Ecto neural progenitor cell (in vitro differentiated cells): ENCODE measurements at regions not wholly inside any gene's neighbourhood (a gene's known extent, or its start where the extent isn't known, plus 50 kb on each side); places are given as distances from the start of the nearest gene placed in this dataset.
"Not testable (repeated sequence)": the region's sequence is repeated elsewhere in the genome, so short reads cannot be mapped to it uniquely, and the experiment has no call there.

Source experiments
- DNase-seq: peaks from one replicate; pipeline ENCODE4 v3.0.0-alpha.2; 2018; ENCODE audit warnings: low spot score

DNA sequence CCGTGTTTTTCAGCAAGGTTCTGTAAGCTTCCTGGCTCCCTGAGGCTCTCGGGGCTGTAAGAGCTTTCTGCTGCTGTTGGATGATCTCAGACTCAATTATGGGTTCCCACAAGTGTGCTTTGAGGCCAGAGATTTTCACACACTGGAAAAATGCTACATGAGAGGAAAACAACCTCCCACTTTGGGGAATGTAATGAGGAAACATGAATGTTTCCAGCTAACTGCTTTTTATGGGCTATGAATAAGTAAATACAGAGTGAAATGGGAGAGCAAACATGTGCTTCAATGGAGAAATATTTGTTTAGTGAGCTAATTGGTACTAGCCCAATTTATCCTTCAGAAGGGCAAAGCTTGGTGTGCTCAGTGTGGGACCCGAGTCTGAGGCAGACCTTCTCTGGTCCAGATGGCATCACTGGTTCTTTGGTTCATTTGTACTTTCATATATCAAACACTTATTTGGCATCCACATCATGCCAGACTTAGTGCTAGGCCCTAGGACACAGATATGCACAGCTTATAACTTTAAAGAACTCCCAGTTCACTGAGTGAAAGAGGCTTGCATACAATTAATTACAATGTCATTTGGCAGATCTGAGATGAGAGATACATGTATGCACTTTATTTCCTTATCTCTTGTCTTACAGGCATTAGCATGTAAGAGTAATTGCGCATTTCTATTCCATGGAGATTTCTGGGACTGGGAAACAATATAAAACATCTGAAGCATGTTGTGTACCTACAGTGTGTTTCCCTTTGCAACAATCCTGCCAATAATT, 248.8 kb downstream of the RDH14 start:
- no peak for DNase-seq

DNA sequence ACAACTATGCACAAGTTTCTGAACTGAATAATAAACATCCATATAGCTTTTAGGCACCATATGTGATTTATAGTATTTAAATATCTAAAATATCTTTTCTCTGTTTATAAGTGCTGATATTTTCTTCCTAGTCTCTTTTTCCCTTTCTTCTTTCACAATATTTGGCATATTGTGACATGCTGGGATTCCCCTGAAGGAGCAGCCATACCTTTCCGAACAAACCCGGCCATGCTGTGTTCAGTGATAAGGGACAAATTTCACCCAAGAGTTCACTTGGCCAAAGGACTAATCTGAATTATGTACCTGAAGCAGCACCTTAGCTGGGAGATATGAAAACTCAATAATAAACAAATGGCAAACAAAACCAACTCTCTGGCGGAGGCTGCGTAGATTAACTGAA, 250.8 kb downstream of the RDH14 start:
- DNase-seq, result no peak

DNA sequence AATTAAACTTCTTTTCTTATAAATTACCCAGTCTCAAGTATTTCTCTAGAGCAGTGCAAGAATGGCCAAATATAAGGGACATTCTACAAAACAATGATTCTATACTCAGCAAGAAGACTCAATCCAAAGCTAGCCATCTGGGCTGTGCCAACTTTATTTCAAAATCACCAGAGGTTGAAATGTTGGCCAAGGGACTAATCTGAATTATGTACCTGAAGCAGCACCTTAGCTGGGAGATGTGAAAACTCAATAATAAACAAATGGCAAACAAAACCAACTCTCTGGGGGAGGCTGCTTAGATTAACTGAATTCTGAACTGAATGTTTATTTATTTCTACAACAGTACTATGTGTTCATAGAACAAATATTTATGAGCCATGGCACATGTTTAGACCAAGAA, 251.3 kb downstream of the RDH14 start:
- DNase-seq, result no peak

DNA sequence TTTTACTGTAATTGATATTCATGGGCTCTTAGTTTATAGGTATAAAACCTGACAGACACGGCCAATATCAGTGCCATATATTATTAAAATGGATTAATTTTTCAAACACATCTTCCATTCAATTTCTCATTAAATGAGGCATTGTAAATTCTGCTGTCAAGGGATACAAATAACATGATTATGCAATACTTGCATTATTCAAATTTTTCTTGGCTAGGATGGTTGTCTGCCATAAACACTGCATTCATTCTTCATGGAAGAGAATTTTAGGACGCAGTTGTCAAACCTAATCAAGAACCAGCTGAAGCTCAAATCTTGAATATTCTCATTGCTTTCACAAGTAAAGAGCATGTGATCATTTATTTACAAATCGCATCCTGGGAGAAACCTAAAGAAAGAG, 255.6 kb downstream of the RDH14 start:
- DNase-seq, result no peak

DNA sequence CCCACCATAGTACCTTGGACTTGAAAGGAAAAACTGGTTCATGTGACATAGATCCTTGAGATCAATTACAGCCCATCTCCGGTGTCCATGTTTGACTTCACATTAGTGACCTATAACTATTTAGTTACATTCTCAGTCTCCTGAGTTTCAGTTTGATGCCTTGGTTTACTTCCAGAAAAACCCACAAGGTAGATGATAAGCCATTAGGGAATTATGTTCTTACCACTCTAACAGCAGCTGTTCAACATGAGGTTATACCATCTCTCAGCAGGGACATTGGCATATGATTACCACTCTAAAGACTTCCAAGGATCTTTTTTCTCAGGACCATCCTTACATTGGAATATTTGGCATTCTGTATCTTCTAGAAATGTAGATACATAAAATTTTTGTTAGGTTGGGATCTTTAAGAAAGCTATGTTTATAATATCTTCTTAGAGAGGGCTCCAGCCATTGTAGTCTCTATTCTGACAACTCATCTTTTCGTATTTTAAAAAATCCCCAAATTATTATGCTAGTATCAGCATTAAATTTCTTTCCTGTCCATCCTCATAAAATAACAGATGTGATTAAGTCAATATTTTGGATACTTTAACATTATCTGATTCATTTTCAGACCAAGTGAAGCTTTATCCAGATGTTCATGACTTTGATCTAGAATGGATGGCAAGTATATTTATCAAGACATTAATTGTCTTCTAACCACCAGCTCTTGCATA, 258.9 kb downstream of the RDH14 start:
- no peak for DNase-seq

DNA sequence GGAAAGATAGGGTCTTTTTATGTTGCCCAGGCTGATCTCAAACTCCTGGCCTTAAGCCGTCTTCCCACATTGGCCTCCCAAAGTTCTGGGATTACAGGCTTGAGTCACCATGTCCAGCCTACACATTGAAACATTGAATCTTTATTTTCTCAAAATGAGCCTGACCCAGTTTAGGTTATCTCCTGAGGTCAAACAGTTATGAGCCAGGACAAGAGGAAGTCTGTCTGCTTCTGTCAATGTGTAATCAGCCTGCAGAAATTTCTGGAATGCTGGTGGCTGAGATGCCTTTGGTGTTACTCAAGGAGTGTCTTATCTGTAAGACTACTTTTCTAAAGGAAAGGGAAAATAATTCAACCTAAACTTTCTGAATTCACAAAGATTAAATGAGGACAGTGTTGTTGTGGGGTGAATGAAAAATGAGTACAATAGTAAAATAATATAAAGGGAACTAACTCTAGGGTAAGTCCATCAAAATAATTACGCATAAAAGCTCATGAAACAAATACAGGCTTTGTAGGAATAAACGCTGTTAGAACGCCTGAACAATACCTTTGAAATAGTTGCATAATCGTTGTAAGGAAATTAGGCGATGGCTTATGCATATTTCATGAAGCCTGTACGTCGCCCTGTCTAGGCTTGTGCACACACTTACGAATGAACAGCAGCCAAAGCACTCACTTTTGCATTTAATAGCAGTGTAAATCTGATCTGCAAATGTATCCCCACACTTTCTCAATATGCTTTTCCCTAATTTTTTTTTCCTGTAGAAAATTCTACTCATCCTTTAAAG, 260.8 kb downstream of the RDH14 start:
- DNase-seq, result no peak

DNA sequence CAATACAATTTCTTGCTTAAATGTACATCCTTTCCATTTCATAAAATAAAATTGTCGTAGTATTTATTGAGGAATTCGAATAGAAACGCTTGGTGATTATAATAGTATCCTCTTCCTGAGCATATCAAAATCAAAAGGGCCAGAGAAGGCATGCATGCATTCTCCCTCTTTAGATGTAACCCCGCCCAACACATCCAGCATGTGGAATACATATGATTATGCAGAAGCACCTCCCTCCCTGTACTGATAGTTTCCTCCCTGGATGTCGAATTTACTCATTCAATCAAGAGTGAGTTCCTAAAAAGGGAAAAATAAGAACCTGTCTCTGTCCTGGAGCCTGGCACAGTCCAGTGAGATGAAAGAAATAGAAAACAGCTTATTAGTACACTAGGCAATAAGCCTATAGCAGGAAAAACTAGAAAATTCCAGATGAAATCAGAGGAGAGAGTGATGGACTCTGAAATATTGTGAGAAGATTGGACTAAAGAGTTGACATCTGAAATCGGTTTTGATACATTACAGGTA, 262.9 kb downstream of the RDH14 start:
- DNase-seq, result no peak

DNA sequence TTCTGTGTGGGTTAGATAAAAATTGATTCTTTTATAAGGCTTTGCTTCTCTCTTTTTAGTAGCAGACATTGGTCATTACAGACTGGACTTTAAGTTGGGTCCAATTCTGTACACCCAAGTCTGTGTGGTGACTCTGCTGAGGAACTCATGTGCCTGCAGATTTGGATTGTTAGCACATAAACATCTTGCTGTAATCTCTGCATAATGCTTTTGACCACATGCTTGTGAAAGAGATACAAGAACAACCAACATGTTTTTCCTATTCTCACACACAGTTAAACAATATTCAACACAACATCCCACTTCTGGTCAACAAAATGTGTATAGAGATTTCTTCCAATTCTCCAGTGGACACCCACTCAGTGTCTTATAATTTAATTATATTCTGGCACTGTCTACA, 270.1 kb downstream of the RDH14 start:
- no peak for DNase-seq

DNA sequence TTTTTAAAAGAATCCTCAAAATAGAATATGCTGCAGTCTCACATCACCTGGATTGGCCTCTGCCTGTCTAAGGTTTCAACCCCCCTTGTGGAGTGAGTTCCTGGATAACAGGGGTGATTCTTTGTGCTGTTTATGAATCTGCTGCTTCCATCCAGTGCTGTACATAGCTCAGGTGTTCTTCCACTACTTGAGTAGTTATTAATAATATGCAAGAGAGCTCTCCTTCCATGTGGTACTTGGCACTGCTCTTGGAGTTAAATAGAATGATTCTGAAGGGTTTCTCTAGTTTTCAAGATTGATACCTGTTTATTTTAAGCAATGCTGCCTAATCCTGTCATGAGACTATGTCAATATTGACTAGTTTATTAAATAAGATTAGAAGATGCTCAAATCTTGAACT, 273.6 kb downstream of the RDH14 start:
- DNase-seq, result no peak

DNA sequence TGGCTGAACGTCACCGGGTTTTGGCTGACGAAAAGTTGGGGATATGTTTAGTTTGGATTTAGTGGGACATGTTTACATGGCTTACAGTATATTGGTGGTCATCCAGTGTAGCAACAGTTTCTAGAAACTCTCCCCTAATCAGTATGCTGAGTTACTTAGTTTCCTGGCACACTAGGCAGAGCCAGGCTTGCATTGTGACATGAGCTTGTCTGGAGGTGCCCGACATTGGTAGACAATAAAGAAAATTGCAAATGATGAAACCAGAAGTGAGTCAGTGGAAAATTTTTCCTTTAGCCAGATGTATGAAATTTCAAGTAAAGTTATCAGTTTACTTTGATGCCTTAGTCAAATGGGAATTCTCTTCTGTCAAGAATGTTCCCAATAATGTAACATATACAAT, 276.1 kb downstream of the RDH14 start:
- DNase-seq, result no peak

DNA sequence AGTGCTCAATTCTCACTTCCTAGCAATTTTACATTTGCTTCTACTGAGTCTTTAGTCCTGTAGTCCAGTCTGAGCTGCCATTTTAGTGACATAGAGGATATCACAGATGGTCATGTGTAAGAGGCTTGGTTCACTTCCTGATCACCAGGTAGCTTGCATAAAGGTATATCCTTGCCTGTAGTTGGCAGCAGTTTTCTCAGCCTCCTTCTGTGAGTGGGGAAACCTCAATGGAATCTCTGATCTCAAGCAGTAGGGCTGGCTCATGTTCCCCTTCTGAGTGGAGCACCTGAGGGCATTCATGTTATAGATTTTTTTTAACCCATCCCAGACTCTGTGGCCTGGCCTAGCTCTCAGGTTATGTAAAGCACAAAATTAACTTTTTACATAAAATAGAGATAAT, 278.4 kb downstream of the RDH14 start:
- no peak for DNase-seq

DNA sequence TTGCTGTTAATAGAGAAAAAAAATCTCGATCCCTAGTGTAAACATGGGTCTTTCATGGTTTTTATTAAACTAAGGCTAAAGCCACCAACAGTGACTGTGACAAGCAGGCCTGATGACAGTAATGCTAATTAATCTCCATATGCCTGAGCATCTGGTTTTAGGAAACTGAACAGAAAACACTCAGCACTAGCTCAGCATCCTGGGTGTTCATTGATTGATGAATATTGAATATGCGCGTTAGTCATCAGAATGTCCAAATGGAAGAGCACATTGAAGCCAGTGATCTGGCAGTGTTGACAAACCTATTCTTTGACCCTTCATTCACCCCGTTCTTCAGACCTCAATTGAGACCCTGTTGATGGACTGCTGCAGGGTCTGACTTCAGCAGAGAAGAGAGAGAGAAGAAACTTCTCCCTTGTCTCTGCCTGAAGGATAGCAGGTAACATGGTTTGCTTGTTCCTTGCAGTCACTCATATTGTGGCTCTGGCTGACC, 283.8 kb downstream of the RDH14 start:
- DNase-seq, result no peak

DNA sequence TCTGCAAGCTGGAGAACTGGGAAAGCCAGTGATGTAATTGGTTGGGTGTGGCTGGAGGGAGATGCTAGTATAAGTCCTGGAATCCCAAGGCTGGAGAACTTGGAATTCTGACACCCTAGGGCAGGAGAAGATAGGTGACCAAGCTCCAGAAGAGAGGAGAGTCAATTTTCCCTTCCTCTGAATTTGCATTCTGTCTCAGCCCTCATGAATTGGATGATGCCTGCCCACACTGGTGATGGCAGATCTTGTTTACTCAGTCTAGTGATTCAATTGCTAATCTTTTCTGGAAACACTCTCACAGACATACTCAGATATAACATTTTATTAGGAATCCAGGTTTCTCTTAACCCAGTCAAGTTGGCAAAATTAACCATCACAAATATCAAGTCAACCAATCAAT, 287.2 kb downstream of the RDH14 start:
- DNase-seq, result no peak

DNA sequence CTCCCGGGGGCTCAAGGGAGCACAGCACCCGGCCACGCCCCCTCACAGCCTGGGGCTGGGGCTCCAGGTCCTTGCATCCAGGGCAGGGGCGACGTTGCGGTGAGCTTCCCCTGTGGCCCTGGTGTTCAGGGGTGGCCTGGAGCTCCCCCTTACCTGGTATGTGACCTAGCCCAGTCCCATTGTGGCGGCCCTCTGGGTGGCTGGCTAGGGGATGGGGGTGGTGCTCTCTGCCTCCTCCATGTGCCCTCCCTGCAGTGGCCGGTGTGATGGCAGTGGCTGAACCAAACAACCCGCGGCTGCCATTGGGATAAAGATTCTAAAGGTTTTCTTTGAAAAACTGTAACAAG, 288.3 kb downstream of the RDH14 start:
- no peak for DNase-seq

DNA sequence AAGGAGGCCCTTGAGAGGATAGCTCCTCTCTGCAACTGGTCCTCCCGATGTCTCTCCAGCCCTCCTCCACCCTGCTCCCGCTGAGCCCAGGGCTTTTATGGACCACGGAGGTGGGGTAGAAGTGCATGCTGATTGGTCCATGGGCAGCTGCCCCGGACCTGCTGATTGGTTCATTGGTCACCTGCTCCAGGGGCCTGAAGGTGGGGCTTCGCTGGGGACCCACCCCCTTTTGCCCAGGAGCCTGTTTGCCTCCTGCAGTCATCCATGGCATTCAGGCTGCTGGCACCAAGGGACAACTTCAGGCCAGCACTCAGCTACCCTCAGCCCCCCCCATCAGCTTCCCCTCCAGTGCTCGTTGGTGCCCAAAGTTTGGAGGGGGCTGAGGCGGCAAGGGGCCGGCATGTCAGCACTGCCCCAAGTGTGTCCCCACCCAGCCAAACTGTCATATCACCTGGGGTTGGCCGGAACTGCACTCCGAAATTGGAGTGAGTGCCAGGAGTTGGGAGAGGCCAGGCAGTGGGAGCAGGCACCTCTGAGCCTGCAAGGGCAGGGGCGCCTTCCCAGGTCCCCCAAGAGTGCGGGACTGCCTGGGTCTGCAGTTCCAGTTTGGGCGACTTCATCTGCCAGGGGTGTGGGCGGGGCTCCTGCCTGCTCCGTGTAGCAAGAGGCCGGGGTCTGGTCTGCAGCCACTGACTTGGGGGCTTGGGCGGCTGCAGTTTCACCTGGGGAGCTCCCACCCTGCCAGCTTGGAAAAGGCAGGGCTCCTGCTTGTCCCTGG, 288.9 kb downstream of the RDH14 start:
- DNase-seq, result no peak

DNA sequence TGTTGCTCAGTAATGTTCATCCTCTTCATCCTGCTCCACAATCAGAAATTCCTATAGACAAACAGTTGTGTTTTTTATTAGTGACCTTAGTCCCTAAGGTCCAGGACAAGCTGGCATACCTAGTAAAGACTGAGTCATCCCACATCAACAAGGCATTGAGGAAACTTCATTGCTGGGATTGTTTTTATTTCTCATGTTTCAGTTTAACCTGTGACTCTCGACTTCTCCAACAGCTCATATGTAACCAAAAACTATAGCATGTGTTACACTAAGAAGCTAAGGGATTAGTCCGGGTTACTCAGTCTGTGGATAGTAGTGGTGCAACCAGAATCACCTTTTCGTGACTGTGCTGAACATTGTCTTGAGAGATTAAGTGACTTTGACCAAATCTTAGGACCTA, 292.1 kb downstream of the RDH14 start:
- no peak for DNase-seq

DNA sequence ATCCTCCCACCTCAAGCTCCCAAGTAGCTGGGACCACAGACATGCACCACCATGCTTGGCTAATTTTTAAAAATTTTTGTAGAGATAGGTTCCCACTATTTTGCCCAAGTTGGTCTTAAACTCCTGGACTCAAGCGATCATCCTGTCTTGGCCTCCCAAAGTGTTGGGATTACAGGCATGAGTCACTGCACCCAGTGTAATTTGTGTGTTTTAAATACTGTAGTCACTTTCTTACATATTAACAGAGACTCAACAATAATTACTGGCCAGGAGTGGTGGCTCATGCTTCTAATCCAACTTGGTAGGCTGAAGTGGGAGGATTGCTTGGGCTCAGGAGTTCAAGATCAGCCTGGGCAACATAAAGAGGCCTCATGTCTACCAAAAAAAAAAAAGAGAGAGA, 293.0 kb downstream of the RDH14 start:
- no peak for DNase-seq

DNA sequence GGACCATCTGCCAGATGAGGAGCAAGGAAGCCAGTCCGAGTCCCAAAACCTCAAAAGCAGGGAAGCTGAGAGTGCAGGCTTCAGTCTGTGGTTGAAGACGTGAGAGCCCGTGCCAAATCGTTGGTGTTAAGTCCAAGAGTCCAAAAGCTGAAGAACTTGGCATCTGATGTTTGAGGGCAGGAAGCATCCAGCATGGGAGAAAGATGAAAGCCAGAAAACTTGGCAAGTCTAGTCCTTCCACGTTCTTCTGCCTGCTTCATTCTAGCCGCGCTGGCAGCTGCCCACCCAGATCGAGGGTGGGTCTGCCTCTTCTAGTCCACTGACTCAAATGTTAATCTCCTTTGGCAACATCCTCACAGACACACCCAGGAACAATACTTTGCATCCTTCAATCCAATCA, 293.8 kb downstream of the RDH14 start:
- DNase-seq, result not testable (repeated sequence)

DNA sequence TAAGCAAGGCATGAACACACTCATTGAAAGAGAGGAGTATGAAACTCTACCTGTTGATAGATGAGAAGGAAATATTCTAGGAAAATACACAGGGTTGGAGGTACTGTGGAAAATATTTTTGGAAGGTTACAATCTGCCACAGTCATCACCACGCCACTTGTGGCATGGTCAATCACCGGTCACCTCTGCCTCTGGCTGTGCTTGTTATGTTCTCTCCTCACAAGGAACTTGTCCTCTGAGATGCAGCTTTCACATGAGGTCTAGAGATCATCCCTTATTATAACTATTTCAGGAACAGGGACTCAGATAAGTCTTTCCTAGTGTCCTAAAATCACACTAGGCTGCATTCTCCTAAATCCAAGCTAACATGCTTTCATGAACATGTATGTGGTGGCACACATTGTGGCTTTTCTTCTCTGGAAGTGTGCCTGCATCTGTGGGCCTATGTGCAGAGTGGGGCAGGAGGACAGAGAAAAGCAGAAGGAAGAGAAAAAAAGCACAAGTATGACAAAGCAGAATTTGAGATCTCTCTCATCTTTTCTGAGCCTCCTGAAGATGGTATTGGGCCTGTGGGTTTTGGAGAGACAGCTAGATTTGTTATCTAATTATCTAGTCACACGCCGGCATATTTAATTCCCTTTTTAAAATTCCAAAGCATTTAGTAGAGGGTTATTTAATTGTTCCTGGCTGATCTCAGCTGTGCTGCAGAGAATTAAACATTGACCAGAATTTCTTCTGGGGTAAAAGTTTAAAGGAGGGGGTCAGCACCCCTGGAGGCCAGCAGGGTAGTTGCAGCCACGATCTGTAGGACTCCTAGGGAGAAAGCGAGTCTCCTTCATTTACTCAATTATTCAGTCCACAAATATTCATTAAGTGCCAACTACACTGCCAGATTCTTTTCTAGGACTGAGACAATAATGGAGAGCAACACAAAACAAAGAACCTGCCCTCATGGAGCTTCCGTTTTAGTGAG, 294.6 kb downstream of the RDH14 start:
- no peak for DNase-seq

DNA sequence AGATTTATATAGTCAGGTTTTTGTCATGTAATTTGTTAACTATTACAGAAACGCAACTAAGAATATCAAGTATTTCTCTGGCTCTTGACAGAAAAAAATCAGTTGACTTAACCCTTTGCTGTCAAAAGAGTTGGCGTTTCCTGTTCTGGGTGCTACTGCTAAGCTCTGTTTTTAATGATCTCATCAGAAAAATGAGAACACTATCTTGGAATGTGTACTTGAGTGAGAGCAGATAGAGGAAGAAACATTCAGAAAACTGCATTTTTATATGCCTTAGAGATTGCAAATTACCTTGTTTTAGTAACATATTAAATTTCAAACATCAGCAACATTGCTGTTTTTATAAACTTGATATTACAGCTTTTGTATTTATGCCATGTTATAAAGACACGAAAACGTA, 297.9 kb downstream of the RDH14 start:
- DNase-seq, result no peak
